Activated CD4-positive, alpha-beta T cell treated with anti-CD3 and anti-CD28 coated beads, Interleukin-2, amount 50 U/mL, for 24 hours (primary cell): ENCODE measurements at regions not wholly inside any gene's neighbourhood (a gene's known extent, or its start where the extent isn't known, plus 50 kb on each side); places are given as distances from the start of the nearest gene placed in this dataset.

Experiments used
- DNase-seq, 2 donors: peaks; one replicate each; pipeline ENCODE4 v3.0.0-alpha.2; 2020; ENCODE audit warnings: low read depth in 1 of 2, low spot score in 1 of 2

- DNase-seq, result no peak
These were observed 170.6 kb upstream of the EDNRA start for GRCh38 chr4:147310312-147310711.

GRCh38 chr4:147311956-147312355, 168.9 kb upstream of the EDNRA start:
- no peak for DNase-seq

DNA sequence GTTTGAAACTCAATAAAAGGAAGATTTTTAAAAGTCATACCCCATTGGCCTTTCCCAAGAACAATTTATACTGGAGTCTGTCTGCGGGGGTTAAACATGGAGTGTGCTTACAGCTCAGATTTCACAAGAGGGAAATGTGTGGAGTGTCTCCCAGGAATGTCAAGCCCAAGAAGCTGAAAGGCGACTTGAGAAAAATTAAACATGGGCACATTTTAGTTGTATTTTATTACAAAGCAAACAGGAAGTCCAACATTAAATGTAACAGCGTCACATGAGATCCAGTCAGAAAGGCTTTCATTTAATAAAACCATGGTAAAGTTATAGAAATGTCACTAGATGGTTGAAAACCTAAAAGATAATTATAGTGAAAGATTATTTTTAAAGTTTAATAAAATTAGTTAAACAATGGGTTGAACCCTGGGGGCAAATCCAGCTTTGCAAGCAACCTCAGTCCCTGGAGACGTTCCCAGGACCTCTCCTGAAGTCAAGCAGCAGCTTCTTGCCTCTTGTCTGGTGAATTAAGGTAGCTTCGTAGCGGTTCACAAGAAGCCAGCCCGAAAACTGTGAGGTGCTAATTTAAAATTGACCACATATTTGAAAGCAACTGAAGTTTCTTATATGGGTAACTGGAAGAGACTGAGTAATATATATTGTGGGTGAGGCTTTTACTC, 168.4 kb upstream of the EDNRA start:
- no peak for DNase-seq

GRCh38 chr4:147313108-147313507, 167.8 kb upstream of the EDNRA start:
- no peak for DNase-seq

- no peak for DNase-seq
These were observed 162.3 kb upstream of the EDNRA start for GRCh38 chr4:147318586-147318985.

GRCh38 chr4:147325571-147325981, 155.3 kb upstream of the EDNRA start:
- DNase-seq, result no peak

- no peak for DNase-seq
These were observed 154.3 kb upstream of the EDNRA start for GRCh38 chr4:147326591-147326990.

DNA sequence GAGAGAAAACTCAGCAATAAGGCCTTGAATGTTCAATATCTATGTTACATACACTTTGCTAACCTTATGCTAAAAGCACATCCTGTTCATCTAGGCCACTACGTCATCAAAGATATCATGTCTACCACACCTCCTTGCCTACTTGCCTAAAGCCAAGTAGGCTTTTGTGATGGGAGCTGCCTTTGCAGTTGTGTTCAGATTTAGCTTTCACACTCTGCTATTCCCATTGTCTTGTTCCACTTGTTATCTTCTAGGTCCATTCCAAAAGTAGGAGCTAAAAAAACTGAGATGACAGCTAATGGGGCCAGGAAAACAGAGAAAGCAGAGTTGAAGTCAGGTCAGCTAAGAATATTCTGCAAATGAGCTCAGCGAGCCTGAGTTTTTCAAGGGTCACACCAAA, 153.6 kb upstream of the EDNRA start:
- no peak for DNase-seq

DNA sequence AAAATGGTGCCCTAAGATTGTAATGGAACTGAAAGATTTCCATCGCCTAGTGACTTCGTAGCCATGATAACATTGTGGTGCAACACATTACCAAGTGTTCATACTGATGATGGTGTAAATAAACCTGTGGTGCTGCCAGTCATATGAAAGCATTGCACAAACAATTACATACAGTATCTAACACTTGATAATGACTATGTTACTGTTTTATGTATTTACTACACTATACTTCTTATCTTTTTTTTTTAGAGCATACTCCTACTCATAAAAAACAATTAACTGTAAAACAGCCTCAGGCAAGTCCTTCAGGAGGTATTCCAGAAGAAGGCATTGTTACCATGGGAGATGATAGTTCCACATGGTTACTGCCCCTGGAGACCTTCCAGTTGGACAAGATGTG, 152.7 kb upstream of the EDNRA start:
- DNase-seq, result no peak

GRCh38 chr4:147328756-147329446, 152.0 kb upstream of the EDNRA start:
- no peak for DNase-seq

GRCh38 chr4:147332091-147332490, 148.8 kb upstream of the EDNRA start:
- no peak for DNase-seq

DNA sequence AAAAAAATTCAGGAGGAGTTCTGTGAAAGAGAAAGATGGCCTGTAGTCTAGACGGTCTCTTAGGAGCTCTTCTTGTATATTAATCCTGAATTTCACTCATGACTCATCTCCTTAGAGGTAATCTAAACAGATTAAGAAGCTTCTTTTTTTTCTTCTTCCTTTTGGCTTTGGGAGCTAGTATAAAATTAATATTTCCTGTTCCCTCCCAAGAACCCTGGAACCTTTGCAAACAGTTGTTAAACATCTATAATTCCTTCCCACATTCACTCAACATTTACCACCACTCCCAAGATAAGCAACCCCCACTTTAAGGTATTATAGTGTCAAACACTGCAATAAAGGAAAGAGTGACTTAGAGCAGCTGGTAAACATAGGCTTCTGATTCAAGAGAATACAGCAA, 146.4 kb upstream of the EDNRA start:
- no peak for DNase-seq

DNA sequence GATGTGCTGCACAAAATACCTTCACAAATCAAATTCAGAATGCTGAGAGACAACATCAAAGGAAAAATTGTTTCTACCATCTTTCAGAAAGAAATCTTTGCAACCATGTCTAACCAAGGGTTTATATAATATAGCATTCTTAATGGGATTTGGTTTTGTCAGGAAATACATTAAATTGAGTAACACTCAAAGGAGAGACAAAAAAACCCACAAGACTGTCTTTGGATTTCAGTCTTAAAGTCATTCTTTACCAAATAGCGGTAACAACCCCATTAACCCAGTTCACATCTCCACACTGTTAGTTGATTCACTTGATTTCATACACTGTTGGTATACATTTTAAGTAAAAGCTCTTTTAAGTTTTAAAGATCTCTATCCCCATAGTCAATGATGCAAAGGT, 145.7 kb upstream of the EDNRA start:
- DNase-seq, result no peak

GRCh38 chr4:147336252-147336651, 144.6 kb upstream of the EDNRA start:
- no peak for DNase-seq

- DNase-seq, result no peak
These were observed 141.8 kb upstream of the EDNRA start for GRCh38 chr4:147339100-147339499.

DNA sequence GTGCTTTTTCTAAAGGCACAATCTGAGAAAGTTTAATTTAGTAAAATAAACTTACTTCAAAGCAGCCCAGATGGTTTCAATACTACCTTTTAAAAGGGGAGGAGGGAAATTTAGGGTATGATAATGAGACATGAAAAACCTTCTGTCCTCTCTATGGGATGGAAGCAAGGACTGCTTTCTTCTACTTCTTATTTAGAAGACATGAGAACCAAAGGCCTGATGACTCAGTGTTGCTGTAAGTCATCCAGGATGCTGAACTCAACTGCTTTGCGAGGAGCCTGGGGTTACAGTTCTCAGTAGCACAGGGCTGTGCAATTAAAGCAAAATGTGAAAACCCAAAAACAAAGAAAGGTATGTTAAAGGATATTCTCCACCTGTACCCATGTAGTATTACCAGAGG, 140.8 kb upstream of the EDNRA start:
- DNase-seq, result no peak

DNA sequence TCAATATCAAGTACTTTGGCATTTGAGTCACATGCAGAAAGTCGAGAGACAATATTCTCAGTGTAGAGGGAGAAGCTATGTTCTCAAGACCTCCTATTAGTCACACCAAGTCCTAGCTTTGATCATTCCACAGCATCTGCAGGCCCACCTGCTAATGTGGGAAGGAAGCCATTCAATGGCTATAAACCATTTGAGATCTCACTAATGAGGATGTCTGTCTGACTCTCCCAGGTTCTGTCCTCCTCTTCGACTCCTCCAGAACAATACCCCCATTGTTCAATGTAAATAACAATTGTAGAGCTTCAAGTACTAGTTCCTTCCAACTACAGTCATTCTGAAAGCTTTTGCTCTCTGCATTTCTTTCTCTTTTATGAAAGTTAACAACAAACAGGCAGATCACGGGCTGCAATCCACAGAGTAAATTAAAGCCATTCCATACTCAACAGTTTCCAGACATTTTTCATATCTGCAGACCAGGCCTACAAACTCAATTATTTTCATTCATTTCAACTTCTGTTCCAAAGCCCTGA, 140.2 kb upstream of the EDNRA start:
- DNase-seq, result no peak

DNA sequence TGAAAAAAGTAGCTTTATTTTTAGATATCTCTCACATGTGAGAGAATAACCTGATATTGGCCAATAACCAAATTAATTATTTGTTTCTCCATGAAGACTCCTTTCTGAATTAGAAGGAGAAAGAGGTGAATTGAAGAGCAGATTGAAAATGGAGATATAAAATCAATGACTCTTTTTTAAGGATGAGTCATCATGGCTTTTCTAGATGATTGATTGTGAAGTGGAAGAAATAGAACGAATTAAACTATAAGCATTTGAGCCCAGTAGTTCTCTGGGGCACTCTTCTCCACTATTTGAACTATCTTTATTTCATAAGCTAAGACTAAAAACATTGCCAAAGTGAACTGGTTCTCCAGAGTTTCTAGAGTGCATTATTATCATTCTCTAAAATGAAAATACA, 137.2 kb upstream of the EDNRA start:
- DNase-seq, result no peak

- no peak for DNase-seq
These were observed 135.2 kb upstream of the EDNRA start for GRCh38 chr4:147345662-147346061.

- DNase-seq, result no peak
These were observed 133.7 kb upstream of the EDNRA start for GRCh38 chr4:147347217-147347616.

DNA sequence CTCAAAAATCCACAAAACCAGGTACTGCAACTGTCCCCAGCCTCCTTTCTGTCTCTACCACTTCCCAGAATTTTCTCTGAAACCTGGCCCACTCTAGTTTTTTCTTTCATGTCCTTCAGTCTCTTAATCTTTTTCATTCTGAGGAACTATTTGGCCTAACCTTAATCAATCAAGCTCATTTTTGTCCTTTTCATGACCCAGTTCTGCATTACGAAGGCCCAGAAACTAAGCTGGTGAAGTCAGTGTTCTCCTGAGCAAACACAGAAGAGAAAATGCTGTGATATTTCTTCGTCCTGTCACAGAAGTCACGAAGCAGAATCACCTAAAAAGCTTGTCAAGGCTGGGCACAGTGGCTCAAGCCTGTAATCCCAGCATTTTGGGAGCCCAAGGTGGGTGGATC, 131.7 kb upstream of the EDNRA start:
- DNase-seq, result no peak

DNA sequence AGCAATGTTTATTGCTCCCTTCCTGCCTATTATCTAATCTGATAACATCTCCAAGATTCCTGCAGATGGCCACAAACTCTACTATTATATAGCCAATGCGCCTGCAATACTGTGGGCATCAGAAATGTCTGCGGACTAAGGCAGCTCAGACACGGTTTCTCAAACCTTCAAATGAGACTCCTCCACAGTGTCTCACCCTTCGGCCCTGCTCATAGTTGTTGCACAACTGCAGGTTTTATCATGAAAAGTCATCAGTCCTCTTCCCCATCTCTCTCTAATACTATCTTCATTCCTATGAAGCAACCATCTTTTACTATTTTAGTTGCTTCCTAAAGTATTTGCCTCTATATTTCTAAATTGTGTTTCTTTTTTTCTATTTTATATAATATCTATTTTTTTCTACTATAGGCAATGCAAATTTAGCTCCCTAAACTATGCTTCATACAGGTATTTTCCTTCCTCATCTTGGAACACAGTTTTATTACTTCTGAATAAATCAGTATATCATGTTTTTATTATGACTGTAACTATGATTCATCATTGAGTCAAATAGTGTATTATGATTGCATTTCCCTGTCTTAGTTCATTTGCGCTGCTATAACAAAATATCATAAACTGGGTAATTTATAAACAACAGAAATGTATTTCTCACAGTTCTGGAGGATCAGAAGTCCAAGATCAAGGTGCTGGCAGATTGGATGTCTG, 129.7 kb upstream of the EDNRA start:
- no peak for DNase-seq
